ENCODE measurements at regions not wholly inside any gene's neighbourhood (a gene's known extent, or its start where the extent isn't known, plus 50 kb on each side); places are given as distances from the start of the nearest gene placed in this dataset.
A peak's percentile ranks its signal among the peaks of the same experiment; 100 is the strongest.

DNA sequence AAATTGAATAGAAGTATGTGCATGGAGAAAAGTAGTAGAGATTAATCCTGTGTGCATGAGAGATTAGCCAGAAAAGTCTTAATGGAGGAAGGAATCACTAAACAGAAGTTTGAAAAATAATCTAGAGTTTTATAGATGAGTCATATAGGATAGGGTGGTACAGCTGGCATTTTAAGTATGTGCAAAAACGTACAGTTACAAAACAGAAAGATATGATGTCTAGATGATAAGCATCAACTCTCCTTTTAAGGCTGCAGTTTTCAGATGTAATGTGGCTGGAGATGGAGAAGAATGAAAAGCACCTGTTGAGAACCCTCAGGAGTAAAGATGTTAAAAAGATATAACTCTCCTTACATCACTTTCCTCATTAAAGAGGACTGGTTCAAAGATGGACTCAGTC lies 271.3 kb downstream of the STK31 start:
- DNase-seq: no peak

DNA sequence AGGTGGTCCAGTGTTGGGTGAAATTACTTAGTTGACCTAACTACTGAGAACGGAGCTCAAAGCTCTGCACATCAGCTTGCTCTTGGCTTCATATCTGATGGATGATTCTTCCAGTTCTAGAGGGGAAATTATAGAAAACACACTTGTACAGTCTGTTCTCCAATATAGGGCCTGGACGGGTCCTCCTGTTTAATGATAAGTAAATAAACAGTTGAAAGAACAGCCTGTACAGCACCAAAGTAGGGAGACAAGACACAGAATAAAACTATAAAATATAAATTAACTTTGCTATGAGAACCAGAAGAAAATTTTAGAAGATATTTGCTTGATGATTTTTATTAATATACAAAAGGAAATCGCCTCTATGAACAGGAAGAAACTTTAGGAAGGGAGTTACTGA lies 271.7 kb downstream of the STK31 start:
- DNase-seq: no peak

DNA sequence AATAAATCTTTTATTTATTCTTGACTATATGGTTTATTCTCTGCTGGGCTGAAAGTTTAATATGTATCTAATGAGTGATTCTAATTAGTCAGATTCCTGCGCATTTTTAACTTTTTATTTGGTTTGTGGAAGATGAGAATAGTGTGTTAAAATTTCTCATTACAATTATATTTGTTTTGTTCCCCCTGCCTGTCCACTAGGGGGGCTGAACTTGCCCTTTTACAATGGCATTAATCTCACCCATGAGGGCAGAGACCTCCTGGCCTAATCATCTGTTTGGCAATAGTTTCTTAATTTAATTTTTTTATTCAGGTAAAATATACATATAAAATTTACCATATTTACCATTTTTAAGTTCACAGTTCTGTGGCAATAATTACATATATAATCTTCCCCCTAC lies 278.5 kb upstream of the NPY start:
- DNase-seq: no peak

DNA sequence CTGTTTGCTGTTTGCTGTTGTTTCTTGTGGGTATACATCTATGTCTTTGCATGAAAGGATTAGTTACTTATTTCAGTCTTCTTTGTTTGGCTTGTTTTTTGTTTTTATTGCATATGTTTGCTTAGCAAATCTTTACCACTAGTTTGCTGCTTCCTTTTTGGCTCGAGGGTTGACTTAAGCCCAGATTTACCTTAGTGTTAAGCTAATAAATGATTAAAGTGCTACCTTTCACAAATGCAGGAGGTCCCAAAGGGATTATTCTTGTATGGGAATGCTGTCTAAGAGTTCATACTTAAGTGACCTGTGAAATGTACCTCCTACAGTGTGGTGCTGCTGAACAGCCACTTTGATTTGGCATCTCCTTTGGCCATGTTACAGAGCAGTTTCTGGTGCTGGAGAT lies 273.5 kb upstream of the NPY start:
- no peak for DNase-seq

DNA sequence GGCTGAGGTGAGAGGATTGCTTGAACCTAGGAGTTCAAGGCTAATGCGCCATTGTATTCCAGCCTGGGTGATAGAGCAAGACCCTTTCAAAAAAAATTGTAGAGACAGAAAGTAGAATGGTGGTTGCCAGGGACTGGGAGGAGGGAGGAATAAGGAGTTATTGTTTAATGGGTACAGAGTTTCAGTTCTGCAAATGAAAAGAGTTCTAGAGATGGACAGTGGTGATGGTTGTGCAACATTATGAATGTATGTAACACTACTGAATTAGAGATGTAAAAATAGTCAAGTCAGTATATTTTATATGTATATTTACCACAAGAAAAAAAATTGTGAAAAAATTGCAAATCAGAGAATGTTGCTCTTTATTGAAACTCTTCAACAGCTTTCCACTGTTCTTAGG lies 266.5 kb upstream of the NPY start:
- DNase-seq: no peak

DNA sequence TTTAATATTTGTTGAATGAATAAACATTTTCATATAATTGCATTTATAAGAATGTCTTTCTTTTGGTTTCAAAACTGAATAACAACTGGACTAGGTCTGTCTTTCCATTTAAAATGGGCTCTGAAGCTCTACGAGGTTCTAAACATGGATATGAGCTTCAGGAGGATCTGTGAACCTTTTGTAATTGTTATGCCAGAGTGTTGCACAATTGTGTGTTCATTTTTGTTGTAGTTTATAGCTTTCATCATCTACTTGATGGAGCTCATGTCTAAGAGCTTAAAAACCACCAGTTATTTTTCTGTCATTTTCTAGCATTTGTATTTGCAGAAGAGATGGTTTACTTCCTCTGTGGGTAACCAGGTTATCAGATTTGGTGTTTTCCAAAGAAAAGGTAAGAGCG lies 265.7 kb upstream of the NPY start:
- no peak for DNase-seq

DNA sequence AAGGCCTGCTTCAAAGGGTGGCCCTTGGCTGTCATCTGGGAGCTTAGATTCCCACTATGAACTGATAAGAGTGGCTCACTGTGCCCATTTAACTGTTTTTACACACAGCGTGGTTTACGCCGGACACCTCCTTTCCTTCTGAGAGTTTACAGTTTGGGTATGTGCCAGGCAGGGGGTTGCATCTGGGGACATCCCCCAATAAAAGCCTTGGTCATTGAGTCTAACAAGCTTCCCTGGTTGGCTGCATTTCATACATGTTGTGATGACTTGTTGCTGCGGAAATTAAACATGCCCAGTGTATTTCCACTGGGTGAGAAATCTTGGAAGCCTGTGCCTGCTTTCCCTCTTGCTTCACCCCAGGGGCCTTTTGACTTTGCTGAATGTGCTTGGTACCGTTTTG lies 264.1 kb upstream of the NPY start:
- DNase-seq: no peak

DNA sequence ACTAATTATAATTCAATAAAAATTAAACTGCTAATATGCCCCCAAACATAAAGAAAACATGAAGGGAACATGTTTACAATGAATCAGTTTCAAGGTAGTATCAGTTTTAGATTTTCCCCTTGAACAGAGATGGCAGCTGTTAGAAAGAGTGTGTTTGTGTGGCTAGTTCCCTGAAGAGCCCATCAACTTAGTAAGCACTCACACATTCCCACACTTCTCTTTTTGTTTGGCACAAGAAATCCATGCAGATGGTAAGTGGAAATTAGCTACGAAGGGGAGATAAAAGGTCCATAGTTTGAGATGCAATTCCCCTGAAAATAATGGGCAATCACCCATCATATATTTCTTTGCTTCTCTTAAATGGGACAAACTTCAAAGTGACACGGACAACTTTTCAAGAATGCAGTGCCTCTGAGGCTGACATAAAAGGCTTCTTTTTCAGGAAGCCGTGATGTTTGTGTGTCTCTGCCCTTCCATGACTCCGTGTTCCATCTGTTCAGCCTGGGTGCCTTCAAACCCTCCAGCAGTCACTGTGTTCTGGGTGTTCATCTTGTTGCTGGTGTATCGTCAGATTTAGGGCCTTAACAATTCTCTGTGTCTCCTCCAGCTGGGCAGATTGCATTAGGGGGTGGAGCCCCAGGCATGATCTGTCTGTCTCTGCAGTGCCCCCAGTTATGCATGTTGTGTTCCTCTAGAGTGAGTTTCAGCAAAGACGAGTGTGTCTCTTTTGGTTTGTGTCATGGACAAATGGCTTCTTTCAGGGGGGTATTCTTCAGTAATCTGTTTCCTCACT lies 259.5 kb upstream of the NPY start:
- no peak for DNase-seq

DNA sequence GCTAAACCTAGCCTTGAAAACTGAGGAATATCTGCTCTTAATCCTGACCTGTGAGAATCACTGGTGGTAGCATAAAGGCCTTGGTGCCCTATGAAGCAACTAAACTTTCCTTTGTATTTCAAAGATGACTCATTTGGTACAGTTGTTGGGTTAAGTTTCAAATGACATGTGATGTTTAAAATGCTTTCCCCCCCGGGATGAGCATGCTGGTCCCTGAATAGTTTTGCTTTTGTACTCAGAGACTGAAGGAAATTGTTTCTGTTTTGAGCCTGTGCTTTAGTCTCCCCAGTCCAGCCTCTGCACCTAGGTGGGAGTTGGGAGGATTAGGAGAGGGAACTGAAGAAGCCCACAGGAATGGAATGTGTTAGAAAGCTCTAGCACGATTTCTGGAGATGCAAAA lies 258.9 kb upstream of the NPY start:
- DNase-seq: no peak

DNA sequence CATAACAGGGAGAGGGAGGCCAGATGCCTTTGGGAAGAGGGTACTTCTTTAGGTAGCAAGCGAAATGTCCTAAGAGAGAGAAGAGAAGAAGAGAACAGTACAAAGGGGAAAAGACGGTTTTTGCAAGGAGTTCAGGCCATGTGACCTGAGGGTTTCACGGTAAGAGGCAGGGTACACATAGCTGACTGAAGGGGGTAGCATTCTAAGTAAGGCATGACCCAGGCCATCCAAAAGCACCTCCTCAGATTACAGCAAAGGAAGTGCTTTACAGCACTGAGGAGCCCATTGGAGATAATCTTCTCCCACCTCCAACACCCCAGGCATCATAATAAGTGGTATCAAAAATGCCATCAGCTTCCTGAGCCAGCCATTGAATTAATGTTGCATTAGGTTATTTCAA lies 258.2 kb upstream of the NPY start:
- DNase-seq: no peak

DNA sequence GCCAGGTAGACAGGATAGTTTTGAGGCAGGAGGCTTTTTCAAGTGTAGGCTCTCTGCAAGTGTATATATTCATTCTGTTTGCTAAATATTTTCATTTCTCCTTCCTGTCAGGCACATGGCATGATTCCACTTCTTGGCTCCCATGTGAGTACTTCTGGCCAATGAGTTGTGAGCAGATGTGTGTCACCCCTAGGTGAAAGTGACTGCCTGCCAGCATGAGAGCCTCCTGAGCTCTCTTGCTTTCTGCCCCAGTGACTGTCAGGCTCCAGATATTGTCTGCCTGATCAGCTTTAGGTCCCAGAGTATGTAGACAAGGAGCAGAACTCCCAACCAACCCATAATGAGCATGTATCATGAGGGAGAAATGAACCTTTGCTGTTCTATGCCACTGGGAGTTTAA lies 257.6 kb upstream of the NPY start:
- no peak for DNase-seq

DNA sequence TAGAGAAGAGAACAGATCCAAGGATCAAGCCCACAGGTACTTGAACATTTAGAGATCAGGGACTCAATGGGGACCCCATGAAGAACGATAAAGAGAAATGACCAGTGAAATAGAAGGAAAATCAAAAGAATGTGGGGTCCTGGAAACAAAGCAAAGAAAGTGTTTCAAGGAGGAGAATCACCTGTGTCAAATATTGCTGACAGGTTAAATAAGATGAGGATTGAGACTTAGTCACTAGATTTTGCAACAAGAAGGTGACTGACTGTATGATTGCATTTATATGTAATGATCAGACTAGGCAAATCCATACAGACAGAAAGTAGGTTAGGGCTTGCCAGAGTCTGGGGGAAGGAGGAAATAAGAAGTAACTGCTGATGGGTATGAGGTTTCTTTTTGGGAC lies 254.9 kb upstream of the NPY start:
- DNase-seq: no peak

DNA sequence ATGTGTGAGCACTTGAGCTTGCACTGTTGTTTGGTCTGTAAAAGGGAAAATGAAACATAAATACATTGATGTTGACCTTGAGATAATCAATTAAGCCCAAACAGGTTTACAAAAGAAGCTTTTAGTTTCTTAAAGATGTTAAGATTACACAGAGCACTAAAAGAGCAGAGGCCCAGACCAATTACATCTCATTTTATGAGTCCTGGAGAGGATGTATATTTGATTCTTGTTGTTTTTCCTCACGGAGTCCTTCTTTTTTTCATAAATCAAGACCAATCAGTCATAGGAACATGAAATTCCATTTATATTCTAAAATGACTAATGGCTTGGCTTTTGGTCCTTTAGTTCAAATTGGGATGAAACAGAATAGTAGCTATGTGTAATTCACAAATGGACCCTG lies 249.7 kb upstream of the NPY start:
- DNase-seq: no peak

DNA sequence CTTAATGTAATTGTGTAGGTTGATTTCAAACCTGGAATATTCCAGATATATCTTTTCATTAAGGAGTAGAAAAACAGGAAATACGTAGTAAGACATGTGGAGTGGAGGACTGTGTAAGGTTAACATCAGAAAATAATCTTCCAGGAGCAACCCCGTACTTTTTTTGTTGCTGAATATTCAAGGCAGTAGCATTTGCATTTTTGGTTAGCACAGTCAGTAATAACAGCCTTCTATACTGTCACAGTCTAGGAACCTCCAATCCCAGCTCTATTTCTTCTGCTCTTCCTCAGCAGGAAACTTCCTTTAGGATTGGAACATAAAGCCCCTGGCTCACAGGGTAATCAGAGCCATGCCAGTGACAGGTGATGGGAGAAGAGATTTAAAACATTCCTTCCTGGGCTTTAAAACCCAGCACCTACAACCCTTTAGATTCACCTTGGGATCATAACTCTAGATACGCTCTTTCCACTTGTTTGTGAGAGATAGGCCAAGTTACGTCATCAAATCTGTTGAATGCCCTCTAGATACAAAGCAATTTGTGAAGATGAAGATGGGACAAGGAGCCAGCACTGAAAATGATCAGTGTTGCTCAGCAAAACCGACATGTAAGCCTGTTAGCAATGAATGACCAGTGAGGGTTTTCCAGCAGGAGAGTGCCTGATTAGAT lies 248.5 kb upstream of the NPY start:
- DNase-seq: no peak

DNA sequence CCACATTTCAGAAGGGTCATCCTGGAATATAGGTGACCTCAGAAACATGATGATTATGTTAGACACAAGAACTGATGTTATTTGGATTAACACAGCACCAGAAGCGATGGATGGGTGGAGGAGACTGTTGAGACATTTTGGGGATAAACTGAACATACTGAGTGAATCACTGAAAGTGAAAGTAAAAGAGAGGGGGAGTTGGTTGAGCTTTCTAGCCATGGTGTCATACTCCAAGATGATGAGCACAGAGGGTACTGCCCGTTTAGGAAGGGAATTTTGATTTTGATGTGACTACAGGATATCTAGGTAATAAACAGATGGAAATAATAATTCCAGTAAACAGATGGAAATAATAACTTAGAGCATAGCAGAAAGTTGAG lies 248.0 kb upstream of the NPY start:
- DNase-seq: no peak

DNA sequence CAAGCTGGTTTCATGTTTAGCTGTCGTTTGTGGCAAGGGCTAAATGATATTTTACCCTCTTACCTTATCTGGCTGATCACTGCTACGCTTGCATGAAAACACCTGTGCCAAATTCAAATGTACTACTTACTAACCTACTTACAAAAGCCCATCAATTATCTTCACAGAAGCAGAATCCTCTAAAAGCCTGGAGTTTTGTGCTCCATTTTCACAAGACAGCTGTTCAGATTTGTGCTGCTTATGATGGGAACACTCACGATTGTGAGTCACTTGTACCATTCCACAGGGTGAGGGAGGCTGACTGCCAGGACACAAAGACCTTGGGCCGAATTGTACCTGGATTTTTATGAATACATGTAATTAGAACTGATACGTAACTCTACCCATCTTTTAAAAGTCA lies 245.0 kb upstream of the NPY start:
- no peak for DNase-seq

DNA sequence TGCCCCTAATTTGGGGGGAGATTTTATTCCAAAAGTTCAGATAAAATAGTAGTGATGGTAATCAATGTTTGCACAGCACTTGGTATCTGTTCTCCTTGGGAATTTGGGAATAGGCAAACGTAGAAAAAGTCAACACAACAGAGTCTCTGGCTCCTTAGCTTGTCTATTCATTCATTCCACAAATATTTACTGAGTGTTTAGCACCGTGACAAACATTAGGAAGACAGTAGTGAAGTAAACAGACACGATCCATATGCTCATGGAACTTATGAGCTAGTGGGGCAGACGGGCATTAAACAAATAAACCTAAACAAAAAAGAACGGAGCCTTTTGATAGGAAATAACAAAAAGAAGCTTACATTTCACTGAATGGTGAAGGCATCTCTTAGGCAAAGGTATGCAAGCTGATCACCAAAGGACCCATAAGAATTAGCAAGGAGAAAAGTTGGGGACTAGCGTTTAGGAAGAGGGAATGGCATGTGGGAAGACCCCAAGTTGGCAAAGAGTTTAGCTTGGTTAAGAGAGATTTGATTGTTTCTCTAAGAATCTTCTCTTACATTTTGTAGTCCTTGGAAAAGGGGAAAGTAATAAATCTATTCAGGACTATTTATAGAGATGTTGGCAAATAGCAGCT lies 243.9 kb upstream of the NPY start:
- no peak for DNase-seq

DNA sequence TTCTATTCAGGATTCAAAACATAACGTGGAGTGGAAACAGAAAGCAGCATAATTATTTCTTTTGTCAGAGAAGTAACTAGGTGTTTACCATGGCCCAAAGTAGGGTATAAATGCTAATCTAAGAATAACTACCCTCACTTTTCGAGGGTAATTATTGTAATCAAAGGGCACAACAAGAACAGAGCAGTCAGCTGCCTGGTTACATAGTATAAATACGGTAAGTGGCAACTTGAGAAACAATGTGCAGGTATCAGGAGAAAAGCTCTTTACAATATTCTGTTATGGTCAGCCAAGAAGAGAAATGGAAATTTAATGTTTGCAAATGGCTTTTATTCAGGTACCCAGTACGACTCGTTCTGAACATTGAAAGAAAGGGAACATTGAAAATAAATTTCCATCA lies 242.0 kb upstream of the NPY start:
- no peak for DNase-seq

DNA sequence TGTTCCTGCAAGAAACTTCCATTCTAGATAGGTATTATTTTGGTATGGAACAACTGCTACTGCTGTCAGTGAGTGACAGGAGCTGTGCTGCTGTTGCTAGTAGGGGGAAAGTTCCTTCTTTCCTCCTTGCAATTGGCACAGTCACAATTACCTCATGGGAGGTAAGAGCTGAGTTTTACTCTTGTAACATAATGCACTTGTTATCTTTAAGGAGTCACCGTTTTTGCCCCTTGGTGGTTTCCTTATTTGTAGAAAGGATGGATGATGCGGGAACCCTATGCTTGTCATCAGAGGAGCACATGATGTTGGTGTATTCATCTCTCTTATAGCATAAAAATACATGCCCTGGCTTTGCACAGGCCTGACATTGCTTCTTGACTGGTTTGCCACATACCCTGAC lies 234.7 kb upstream of the NPY start:
- no peak for DNase-seq

DNA sequence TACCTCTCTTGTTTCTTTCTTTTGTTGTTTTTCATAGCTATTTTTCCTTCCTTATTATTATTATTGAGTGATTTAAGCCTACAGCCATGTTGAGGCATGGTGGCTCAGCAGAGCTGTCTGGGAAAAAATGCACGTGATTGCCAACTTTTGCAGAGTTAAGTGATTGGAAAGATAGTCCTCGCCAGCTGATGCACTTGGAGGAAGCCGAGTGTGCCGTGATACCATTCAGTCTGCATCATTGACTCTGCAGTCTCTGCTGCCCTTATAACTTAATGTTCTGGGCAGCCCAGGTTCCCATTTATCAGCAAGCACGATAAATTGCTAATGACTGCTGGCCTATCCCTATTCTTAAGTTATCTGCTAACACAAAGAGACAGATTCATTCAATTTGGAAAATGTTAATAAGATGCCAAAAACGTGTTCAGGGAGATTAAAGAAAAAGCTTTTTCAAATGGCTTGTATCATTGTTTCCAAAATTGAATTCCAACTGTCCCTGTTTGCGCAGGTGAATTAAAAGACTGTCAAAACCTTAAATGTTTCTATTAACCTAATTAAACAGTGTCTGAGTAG lies 232.9 kb upstream of the NPY start:
- DNase-seq: no peak

DNA sequence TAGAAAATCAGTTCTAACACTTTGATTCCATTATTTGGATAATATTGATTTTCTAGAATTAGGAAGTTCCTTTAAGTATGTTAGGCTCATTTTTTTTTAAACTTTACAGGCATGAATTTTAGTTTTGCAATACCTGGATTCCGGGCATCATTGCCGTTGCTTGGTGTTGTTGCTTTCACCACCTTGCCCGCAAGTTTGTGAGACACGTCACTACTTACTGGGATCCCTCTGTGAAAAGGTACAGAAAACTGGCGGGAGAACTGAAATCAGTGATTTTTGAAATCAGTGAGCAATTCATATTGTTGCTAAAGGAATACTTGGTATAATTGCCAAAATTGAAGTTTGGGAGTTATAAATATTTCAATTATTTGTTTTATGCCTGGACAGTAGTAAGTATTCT lies 232.3 kb upstream of the NPY start:
- DNase-seq: no peak

DNA sequence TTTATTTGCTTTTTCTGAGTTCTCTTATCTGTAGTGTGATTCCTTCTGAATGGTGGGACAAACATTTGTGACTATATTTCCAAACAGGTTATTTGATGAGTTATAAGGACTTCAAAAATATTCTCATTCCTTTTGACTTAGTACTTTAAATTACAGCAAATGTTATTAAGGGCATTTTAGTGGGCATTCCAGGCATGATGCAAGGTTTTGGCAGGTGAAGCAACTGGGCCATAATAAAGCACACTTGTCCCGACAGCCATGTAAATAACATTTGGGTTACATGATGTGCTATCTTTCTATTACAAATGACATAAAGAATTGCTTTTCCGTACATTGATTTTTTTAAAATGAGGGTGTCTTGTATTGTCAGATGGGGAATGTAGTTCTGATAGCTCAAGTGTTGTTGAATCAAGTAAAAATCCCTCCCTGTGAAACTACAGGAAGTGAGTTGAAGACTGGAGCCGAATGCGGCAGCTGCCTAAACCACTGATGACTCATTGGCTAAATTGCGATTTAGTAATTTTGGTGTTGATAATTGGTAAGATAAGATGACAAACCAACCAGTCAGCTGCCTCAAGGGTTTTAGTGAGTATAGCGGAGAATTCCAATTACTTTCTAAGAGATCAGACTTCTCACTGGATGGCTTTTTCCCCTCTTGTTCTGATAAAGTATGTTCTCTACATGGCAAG lies 231.3 kb upstream of the NPY start:
- DNase-seq: peak; percentile 47

DNA sequence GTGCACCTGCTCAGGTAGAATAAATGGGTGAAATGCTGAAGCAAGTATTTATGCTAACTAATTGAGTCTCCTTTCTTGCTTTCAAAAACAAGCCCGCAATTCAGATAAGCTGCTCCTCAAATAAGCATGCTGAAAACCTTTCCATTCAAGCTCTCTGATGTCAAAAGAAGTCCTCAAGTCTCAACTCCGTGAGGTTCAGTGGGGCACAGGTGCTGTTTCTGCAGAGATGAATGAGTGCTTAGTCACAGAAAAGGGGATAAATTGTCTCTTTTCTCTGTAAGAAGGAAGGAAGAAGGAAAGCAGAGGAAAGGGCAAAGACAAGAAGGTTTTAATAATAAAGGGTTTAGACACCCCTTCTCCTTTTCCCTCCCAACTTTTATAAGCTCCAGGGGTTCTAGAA lies 229.8 kb upstream of the NPY start:
- DNase-seq: no peak

DNA sequence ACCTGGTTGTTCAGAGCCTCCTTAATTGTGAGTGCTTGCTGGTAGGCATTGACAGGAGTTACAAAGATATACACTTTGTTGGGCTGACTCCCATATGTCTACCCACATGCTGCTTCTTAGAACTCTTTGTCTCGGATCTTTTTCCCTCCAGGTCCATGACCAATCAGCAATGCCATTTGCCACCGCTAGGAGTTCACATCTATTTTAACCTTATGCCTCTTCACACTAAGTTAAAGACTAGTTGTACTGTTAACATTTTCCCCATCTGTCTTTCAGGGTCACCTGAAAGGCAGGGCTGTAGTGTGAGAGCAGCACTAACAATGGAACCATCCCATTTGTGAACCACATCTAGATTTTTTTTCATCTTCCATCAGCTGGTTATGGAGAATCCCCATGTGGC lies 226.7 kb upstream of the NPY start:
- DNase-seq: no peak
